K562 (cell line): ENCODE measurements at regions not wholly inside any gene's neighbourhood (a gene's known extent, or its start where the extent isn't known, plus 50 kb on each side); places are given as distances from the start of the nearest gene placed in this dataset.

ENCODE experiments used
- ATAC-seq: fragments of 200-7000 bp; cut with Tn5 transposase; 3 replicates; pipeline ENCODE4 v1.9.1; 2020; ENCODE audit warnings: moderate library complexity
- BruUV-seq: library from RNA; stranded (reverse); fragments of 400-500 nt; replicated peaks from 2 replicates; lab custom pipeline; 2021; lab: Mats Ljungman, UMichigan
- CTCF ChIA-PET: fragments of 300-600 bp; formaldehyde crosslinking; extraction: SDS; loops from one replicate; lab custom pipeline; 2021; ENCODE audit warnings: low intra/inter-chr PET ratio; lab: Yijun Ruan, JAX
- POLR2A ChIA-PET: fragments of 300-600, 350-650 bp; sonication (Branson Sonifier 250); formaldehyde crosslinking; extraction: SDS; loops from one replicate; lab custom pipeline; 2021; ENCODE audit warnings: antibody characterized with exemption, inconsistent platforms; lab: Yijun Ruan, JAX
- DNase-seq, 4 experiments: peaks; one replicate each; pipeline versions ENCODE4 v3.0.0 to v3.0.0-alpha.2; 2011 to 2018; ENCODE audit warnings: low spot score in 3 of 4, mixed read lengths in 3 of 4; ENCODE audit errors: extremely low read depth in 1 of 4
- FAIRE-seq: peaks from 2 replicates; lab custom pipeline; 2011; peaks lifted over from hg19 to GRCh38; lab: Jason Lieb, UNC
- H2AFZ ChIP-seq: 2 replicates; pipeline ENCODE4 v1.6.0; 2011; ENCODE audit warnings: low read depth, low read length, control low read depth, inconsistent platforms
- H3K27ac ChIP-seq: fragments of 200-600 bp; 3 replicates; pipeline ENCODE4 v1.8.0; 2011; ENCODE audit warnings: low read depth, mild to moderate bottlenecking, control low read depth, inconsistent platforms, low read length, moderate library complexity, mixed read lengths; ENCODE audit errors: extremely low read depth
- H3K27me3 ChIP-seq, 2 experiments: fragments of 300-600 bp in 1 of 2; 2 replicates in 1 of 2; 3 replicates in 1 of 2; pipeline versions ENCODE4 v1.6.0 to v1.8.0; 2011; ENCODE audit warnings: inconsistent platforms in 2 of 2, low read length in 2 of 2, mild to moderate bottlenecking in 1 of 2, mixed read lengths in 1 of 2, moderate library complexity in 1 of 2; ENCODE audit not compliant: control insufficient read depth in 2 of 2, insufficient read depth in 2 of 2
- H3K36me3 ChIP-seq: fragments of 300-600 bp; 3 replicates; pipeline ENCODE4 v1.8.0; 2011; ENCODE audit warnings: mild to moderate bottlenecking, low read length, inconsistent platforms; ENCODE audit not compliant: control insufficient read depth, insufficient read depth
- H3K4me1 ChIP-seq, 2 experiments: fragments of 200-600 bp in 1 of 2; replicated peaks in 1 of 2; 2 replicates in 1 of 2; 3 replicates in 1 of 2; pipeline versions ENCODE4 v1.5.1 to v1.8.0; 2011; ENCODE audit warnings: inconsistent platforms in 2 of 2, low read length in 2 of 2, mild to moderate bottlenecking in 1 of 2, mixed read lengths in 1 of 2, moderate library complexity in 1 of 2; ENCODE audit not compliant: control insufficient read depth in 2 of 2, insufficient read depth in 2 of 2
- H3K4me2 ChIP-seq: 2 replicates; pipeline ENCODE4 v1.6.1; 2011; ENCODE audit warnings: low read length, control low read depth, inconsistent platforms, mixed read lengths; ENCODE audit not compliant: insufficient read depth
- H3K4me3 ChIP-seq: fragments of 200-600 bp; sonication (generic), shearing (Covaris generic); 2 replicates; pipeline ENCODE4 v1.5.1; 2016; ENCODE audit warnings: control low read depth, inconsistent platforms
- H3K79me2 ChIP-seq: fragments of 200-600 bp; 3 replicates; pipeline ENCODE4 v1.8.0; 2011; ENCODE audit warnings: low read length, inconsistent platforms; ENCODE audit not compliant: control insufficient read depth, insufficient read depth
- H3K9ac ChIP-seq, 2 experiments: 2 replicates each; pipeline versions ENCODE4 v1.6.0 to v1.6.1; 2011; ENCODE audit warnings: low read depth in 2 of 2, low read length in 2 of 2, control low read depth in 1 of 2, inconsistent platforms in 1 of 2, mild to moderate bottlenecking in 1 of 2, mixed read lengths in 1 of 2; ENCODE audit not compliant: insufficient read depth in 1 of 2
- H3K9me1 ChIP-seq: one replicate; pipeline ENCODE4 v1.6.0; 2011; ENCODE audit warnings: inconsistent platforms, mild to moderate bottlenecking, low read length, moderate library complexity; ENCODE audit not compliant: control insufficient read depth, insufficient read depth
- H3K9me3 ChIP-seq: replicated peaks from 2 replicates; pipeline ENCODE4 v1.5.1; 2011; ENCODE audit warnings: low read depth, low read length, inconsistent platforms; ENCODE audit not compliant: control insufficient read depth, insufficient read depth
- H4K20me1 ChIP-seq: replicated peaks from 2 replicates; pipeline ENCODE4 v1.6.1; 2011; ENCODE audit warnings: low read length, inconsistent platforms, mixed read lengths; ENCODE audit not compliant: control insufficient read depth, insufficient read depth
- CSDE1 ChIP-seq, 2 experiments: fragments of 450-650 bp; IDR thresholded peaks; 2 replicates each; pipeline ENCODE4 v1.6.1; 2016; ENCODE audit warnings: mild to moderate bottlenecking in 1 of 2
- DMBX1 ChIP-seq: fragments of 250-450 bp; sonication (Bioruptor Pico); IDR thresholded peaks from 2 replicates; pipeline ENCODE4 v1.8.0; 2022; ENCODE audit warnings: inconsistent platforms, mild to moderate bottlenecking, moderate library complexity, borderline replicate concordance
- EHMT2 ChIP-seq: fragments of 450-650 bp; IDR thresholded peaks from 2 replicates; pipeline ENCODE4 v1.6.1; 2018; ENCODE audit warnings: antibody characterized with exemption
- GTF2E2 ChIP-seq: fragments of 200-800 bp; sonication (Bioruptor generic); IDR thresholded peaks from 2 replicates; pipeline ENCODE4 v1.6.1; 2016; ENCODE audit warnings: missing genetic modification characterization, missing compliant biosample characterization
- MIER1 ChIP-seq: fragments of 450-650 bp; IDR thresholded peaks from 2 replicates; pipeline ENCODE4 v1.6.1; 2016; ENCODE audit warnings: antibody characterized with exemption, mild to moderate bottlenecking, low read depth
- NR3C1 ChIP-seq: sonication (generic); formaldehyde crosslinking; IDR thresholded peaks from 2 replicates; pipeline ENCODE4 v1.8.1; 2022; ENCODE audit warnings: missing genetic modification reagents
- RBBP5 ChIP-seq: fragments of 200-600 bp; sonication (generic); IDR thresholded peaks from 2 replicates; pipeline ENCODE4 v1.6.1; 2012; ENCODE audit warnings: borderline replicate concordance, mild to moderate bottlenecking, low read length, control low read depth, inconsistent platforms; ENCODE audit not compliant: insufficient read depth, poor library complexity, severe bottlenecking
- RUNX1 ChIP-seq: sonication (generic); IDR thresholded peaks from 2 replicates; pipeline ENCODE4 v1.6.1; 2016; ENCODE audit warnings: antibody characterized with exemption, low read depth
- SIN3B ChIP-seq: fragments of 450-650 bp; IDR thresholded peaks from 2 replicates; pipeline ENCODE4 v1.6.1; 2017; ENCODE audit warnings: low read depth, mild to moderate bottlenecking, moderate library complexity
- ZNF507 ChIP-seq: conservative IDR thresholded peaks from 2 replicates; pipeline ENCODE4 v1.6.1; 2017; ENCODE audit warnings: missing genetic modification characterization, missing compliant biosample characterization
- ZNF778 ChIP-seq: fragments of 450-650 bp; formaldehyde crosslinking; IDR thresholded peaks from 2 replicates; pipeline ENCODE4 v1.4.0; 2020; ENCODE audit warnings: mild to moderate bottlenecking, moderate library complexity
- WGBS: fragments of 100-300 bp; shearing (Covaris generic); methylation state at CpG from one replicate; pipeline ENCODE4 v1.1.6; 2016; ENCODE audit warnings: low coverage, mixed read lengths; ENCODE audit not compliant: insufficient coverage; ENCODE audit errors: missing lambda C conversion rate; 5-methylcytosine and 5-hydroxymethylcytosine counted together
- in situ Hi-C: fragments of 300-500 bp; cut with MboI; formaldehyde crosslinking; loops from 4 replicates; pipeline ENCODE4 v1.15.0; 2018; ENCODE audit warnings: inconsistent platforms, mixed read lengths
- intact Hi-C: fragments of 100-400 bp; cut with micrococcal nuclease; formaldehyde crosslinking; loops from 2 replicates; pipeline ENCODE4 v1.14.2; 2022
- TF ChIP-seq, protein P1 (sequence below), 2 experiments: fragments of 450-650 bp; formaldehyde crosslinking in 1 of 2; IDR thresholded peaks; 2 replicates each; pipeline versions ENCODE4 v1.4.0 to v1.6.1; 2014 to 2020; ENCODE audit warnings: mild to moderate bottlenecking in 2 of 2, borderline replicate concordance in 1 of 2, low read depth in 1 of 2

DNA sequence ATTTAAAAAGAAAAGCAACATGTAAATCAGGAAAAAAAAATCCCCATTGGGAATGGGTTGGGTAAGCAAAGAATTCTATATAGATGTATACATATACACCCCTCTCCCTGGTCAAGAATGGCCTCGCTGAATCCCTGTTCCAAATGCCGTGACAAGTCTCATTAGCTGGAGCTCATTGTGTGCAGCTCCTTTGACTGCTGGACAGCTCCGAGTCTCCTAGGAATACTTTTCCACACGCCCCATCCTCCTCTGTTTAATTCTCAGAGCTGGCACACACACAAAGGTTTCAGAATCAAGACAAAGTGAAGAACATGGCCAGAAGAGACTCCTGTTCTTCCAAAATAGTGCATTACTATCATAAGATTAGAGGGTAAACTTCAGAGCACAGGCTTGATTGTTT is 130.9 kb upstream of the MKLN1 start:
- ChIA-PET CTCF (no interaction called here), POLR2A (interaction anchor here (1.0 kb wide), 1 partner anchor 47 kb away, joined by 3 read pairs; no protein-coding TSS in a partner anchor)
- H3K9ac ChIP-seq, result no peak overlapping the region
- no peaks in the 10 kb centered on the region for H3K9me1 ChIP-seq
- FAIRE-seq (no peak), ATAC-seq (no peak)
- intact Hi-C loops, result no loop called here
- H3K79me2 ChIP-seq, result no peaks in the 10 kb centered on the region
- H2AFZ ChIP-seq, result no peak overlapping the region
- H3K4me2 ChIP-seq, result no peak overlapping the region
- H3K4me3 ChIP-seq, result no peak overlapping the region
- H4K20me1 ChIP-seq, result no peaks in the 10 kb centered on the region
- H3K27ac ChIP-seq, result no peak overlapping the region
- in situ Hi-C loops, result no loop called here
- no TSS peak for BruUV-seq
- no peaks in the 10 kb centered on the region for H3K4me1 ChIP-seq
- no peak for TF ChIP-seq ZNF778 (CRISPR knock-in tag)
- TF ChIP-seq EHMT2, result peak; percentile 90
- no peak for TF ChIP-seq ZNF507 (tag)
- TF ChIP-seq GTF2E2 (tag), result no peak
- peak; percentile 81 for TF ChIP-seq MIER1
- no peak for TF ChIP-seq NR3C1 (CRISPR knock-in tag)
- TF ChIP-seq RBBP5, result no peak
- TF ChIP-seq, protein P1, sequence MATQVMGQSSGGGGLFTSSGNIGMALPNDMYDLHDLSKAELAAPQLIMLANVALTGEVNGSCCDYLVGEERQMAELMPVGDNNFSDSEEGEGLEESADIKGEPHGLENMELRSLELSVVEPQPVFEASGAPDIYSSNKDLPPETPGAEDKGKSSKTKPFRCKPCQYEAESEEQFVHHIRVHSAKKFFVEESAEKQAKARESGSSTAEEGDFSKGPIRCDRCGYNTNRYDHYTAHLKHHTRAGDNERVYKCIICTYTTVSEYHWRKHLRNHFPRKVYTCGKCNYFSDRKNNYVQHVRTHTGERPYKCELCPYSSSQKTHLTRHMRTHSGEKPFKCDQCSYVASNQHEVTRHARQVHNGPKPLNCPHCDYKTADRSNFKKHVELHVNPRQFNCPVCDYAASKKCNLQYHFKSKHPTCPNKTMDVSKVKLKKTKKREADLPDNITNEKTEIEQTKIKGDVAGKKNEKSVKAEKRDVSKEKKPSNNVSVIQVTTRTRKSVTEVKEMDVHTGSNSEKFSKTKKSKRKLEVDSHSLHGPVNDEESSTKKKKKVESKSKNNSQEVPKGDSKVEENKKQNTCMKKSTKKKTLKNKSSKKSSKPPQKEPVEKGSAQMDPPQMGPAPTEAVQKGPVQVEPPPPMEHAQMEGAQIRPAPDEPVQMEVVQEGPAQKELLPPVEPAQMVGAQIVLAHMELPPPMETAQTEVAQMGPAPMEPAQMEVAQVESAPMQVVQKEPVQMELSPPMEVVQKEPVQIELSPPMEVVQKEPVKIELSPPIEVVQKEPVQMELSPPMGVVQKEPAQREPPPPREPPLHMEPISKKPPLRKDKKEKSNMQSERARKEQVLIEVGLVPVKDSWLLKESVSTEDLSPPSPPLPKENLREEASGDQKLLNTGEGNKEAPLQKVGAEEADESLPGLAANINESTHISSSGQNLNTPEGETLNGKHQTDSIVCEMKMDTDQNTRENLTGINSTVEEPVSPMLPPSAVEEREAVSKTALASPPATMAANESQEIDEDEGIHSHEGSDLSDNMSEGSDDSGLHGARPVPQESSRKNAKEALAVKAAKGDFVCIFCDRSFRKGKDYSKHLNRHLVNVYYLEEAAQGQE (IDR thresholded peaks at IDR 0.05; ENCODE audit: borderline replicate concordance), result peak; percentile 95
- TF ChIP-seq, protein P1 (CRISPR knock-in tag; IDR thresholded peaks at IDR 0.05; ENCODE audit: low read depth), result 0 out of 2 replicates have a peak, but pooled peaks have one; percentile 65
- TF ChIP-seq DMBX1 (CRISPR knock-in tag), result no peak
- TF ChIP-seq SIN3B, result no peak
- TF ChIP-seq RUNX1, result no peak
- no peak for TF ChIP-seq CSDE1 (IDR thresholded peaks at IDR 0.05)
- TF ChIP-seq, all 486 proteins: peak for 3
- no peaks in the 10 kb centered on the region for H3K36me3 ChIP-seq
- H3K27me3 ChIP-seq, result peaks cover 10 to 17% of the 10 kb centered on the region in 2 experiments; a peak in 4 of 5 replicates
- WGBS, result 0% methylated on average over 4 of the region's 4 CpGs
- DNase-seq, result no peak
- H3K9me3 ChIP-seq, result no peaks in the 10 kb centered on the region
